ENCODE measurements at regions not wholly inside any gene's neighbourhood (a gene's known extent, or its start where the extent isn't known, plus 50 kb on each side); places are given as distances from the start of the nearest gene placed in this dataset.

GRCh38 chr18:8967573-8967972, 134.9 kb upstream of the NDUFV2 start:
- H3K4me1 ChIP-seq: no peaks in the 10 kb centered on the region
- TF ChIP-seq POLR2A (IDR thresholded peaks at IDR 0.05) (no peak), CTCF (IDR thresholded peaks at IDR 0.05) (no peak)
- H3K9me3 ChIP-seq: no peaks in the 10 kb centered on the region
- WGBS, 2 donors: 94% methylated on average over 6 of the region's 6 CpGs
- no peak for DNase-seq
- H3K4me3 ChIP-seq: no peak overlapping the region
- H3K36me3 ChIP-seq (ENCODE audit: low read depth, missing control alignments): no peaks in the 10 kb centered on the region
- no peak overlapping the region for H3K27ac ChIP-seq
- H3K27me3 ChIP-seq: no peaks in the 10 kb centered on the region
- intact Hi-C loops (cut with DNase I; ENCODE audit: low total_unique reads): no loop called here

- no peaks in the 10 kb centered on the region for H3K9me3 ChIP-seq
- no peaks in the 10 kb centered on the region for H3K27me3 ChIP-seq
- no peaks in the 10 kb centered on the region for H3K36me3 ChIP-seq (ENCODE audit: low read depth, missing control alignments)
- intact Hi-C loops (cut with DNase I; ENCODE audit: low total_unique reads): no loop called here
- DNase-seq: no peak
- H3K4me3 ChIP-seq: no peak overlapping the region
- WGBS, 2 donors: 59 to 61% methylated on average over 4 of the region's 4 CpGs
- H3K27ac ChIP-seq: no peak overlapping the region
- TF ChIP-seq CTCF (IDR thresholded peaks at IDR 0.05): no peak
- TF ChIP-seq POLR2A (IDR thresholded peaks at IDR 0.05): no peak
- no peaks in the 10 kb centered on the region for H3K4me1 ChIP-seq
Measured at GRCh38 chr18:8969639-8970390, 132.7 kb upstream of the NDUFV2 start.

- no peak for DNase-seq
- Histone ChIP-seq H3K9me3 (no peaks in the 10 kb centered on the region), H3K36me3 (ENCODE audit: low read depth, missing control alignments) (no peaks in the 10 kb centered on the region), H3K27ac (no peak overlapping the region), H3K4me3 (no peak overlapping the region), H3K4me1 (no peaks in the 10 kb centered on the region), H3K27me3 (no peaks in the 10 kb centered on the region)
- intact Hi-C loops (cut with DNase I; ENCODE audit: low total_unique reads): no loop called here
- TF ChIP-seq CTCF (IDR thresholded peaks at IDR 0.05) (no peak), POLR2A (IDR thresholded peaks at IDR 0.05) (no peak)
- WGBS, 2 donors: 82 to 90% methylated on average over 6 of the region's 6 CpGs
Measured at GRCh38 chr18:8970843-8971242, 131.7 kb upstream of the NDUFV2 start.

- Histone ChIP-seq H3K27ac (no peak overlapping the region), H3K36me3 (ENCODE audit: low read depth, missing control alignments) (no peaks in the 10 kb centered on the region), H3K4me1 (no peaks in the 10 kb centered on the region), H3K4me3 (no peak overlapping the region), H3K9me3 (no peaks in the 10 kb centered on the region), H3K27me3 (no peaks in the 10 kb centered on the region)
- TF ChIP-seq POLR2A (IDR thresholded peaks at IDR 0.05) (no peak), CTCF (IDR thresholded peaks at IDR 0.05) (no peak)
- no peak for DNase-seq
- 68 to 75% methylated on average over 7 of the region's 7 CpGs for WGBS, 2 donors
- intact Hi-C loops (cut with DNase I; ENCODE audit: low total_unique reads): no loop called here
Measured at GRCh38 chr18:8972116-8972515, 130.4 kb upstream of the NDUFV2 start.

GRCh38 chr18:8974279-8974678, 128.2 kb upstream of the NDUFV2 start:
- Histone ChIP-seq H3K27me3 (no peaks in the 10 kb centered on the region), H3K9me3 (no peaks in the 10 kb centered on the region), H3K27ac (no peak overlapping the region), H3K36me3 (ENCODE audit: low read depth, missing control alignments) (no peaks in the 10 kb centered on the region), H3K4me3 (no peak overlapping the region), H3K4me1 (no peaks in the 10 kb centered on the region)
- DNase-seq: no peak
- no peak for TF ChIP-seq POLR2A (IDR thresholded peaks at IDR 0.05)
- TF ChIP-seq CTCF (IDR thresholded peaks at IDR 0.05): no peak
- intact Hi-C loops (cut with DNase I; ENCODE audit: low total_unique reads): no loop called here
- WGBS, 2 donors: 89 to 91% methylated on average over 4 of the region's 4 CpGs

All from testis (tissue), 2 donors.